Astrocyte (in vitro differentiated cells and primary cell): ENCODE measurements at regions not wholly inside any gene's neighbourhood (a gene's known extent, or its start where the extent isn't known, plus 50 kb on each side); places are given as distances from the start of the nearest gene placed in this dataset.
"Not testable (repeated sequence)": the region's sequence is repeated elsewhere in the genome, so short reads cannot be mapped to it uniquely, and the experiment has no call there.

Source experiments
- DNase-seq: peaks from one replicate; pipeline ENCODE4 v3.0.0-alpha.2; 2010; ENCODE audit warnings: low read depth
- FAIRE-seq: peaks from 2 replicates; lab custom pipeline; 2011; peaks lifted over from hg19 to GRCh38; lab: Jason Lieb, UNC
- H2AFZ ChIP-seq: 2 replicates; pipeline ENCODE4 v1.6.0; 2012; ENCODE audit warnings: low read depth, low read length, inconsistent platforms
- H3K27ac ChIP-seq: 2 replicates; pipeline ENCODE4 v1.5.1; 2011; ENCODE audit warnings: low read depth, low read length, inconsistent platforms
- H3K27me3 ChIP-seq: 2 replicates; pipeline ENCODE4 v1.6.0; 2011; ENCODE audit warnings: low read length, inconsistent platforms; ENCODE audit not compliant: insufficient read depth
- H3K36me3 ChIP-seq: 2 replicates; pipeline ENCODE4 v1.5.1; 2011; ENCODE audit warnings: low read length, inconsistent platforms; ENCODE audit not compliant: insufficient read depth
- H3K4me1 ChIP-seq: 2 replicates; pipeline ENCODE4 v1.5.1; 2011; ENCODE audit warnings: low read length, inconsistent platforms; ENCODE audit not compliant: insufficient read depth
- H3K4me2 ChIP-seq: 2 replicates; pipeline ENCODE4 v1.6.0; 2012; ENCODE audit warnings: low read length, inconsistent platforms
- H3K4me3 ChIP-seq: 2 replicates; pipeline ENCODE4 v1.5.1; 2011; ENCODE audit warnings: low read depth, mild to moderate bottlenecking, low read length, inconsistent platforms; ENCODE audit not compliant: insufficient read depth
- H3K79me2 ChIP-seq: 2 replicates; pipeline ENCODE4 v1.6.0; 2012; ENCODE audit warnings: mild to moderate bottlenecking, low read length, inconsistent platforms; ENCODE audit not compliant: insufficient read depth
- H3K9ac ChIP-seq: 2 replicates; pipeline ENCODE4 v1.6.0; 2012; ENCODE audit warnings: mild to moderate bottlenecking, low read length, inconsistent platforms
- H3K9me3 ChIP-seq: 2 replicates; pipeline ENCODE4 v1.5.1; 2012; ENCODE audit warnings: low read depth, mild to moderate bottlenecking, low read length, inconsistent platforms; ENCODE audit not compliant: insufficient read depth
- H4K20me1 ChIP-seq: 2 replicates; pipeline ENCODE4 v1.6.0; 2012; ENCODE audit warnings: low read length, inconsistent platforms; ENCODE audit not compliant: insufficient read depth
- H3K27ac Mint-ChIP-seq: one replicate; pipeline ENCODE4 v1.8.0; 2021; ENCODE audit warnings: mild to moderate bottlenecking, mixed read lengths; ENCODE audit not compliant: unreplicated experiment
- H3K27me3 Mint-ChIP-seq: one replicate; pipeline ENCODE4 v1.8.0; 2021; ENCODE audit warnings: low read depth, mixed read lengths; ENCODE audit not compliant: unreplicated experiment
- H3K36me3 Mint-ChIP-seq: one replicate; pipeline ENCODE4 v1.8.0; 2021; ENCODE audit warnings: low read depth, mixed read lengths; ENCODE audit not compliant: unreplicated experiment
- H3K4me1 Mint-ChIP-seq: one replicate; pipeline ENCODE4 v1.8.0; 2021; ENCODE audit warnings: low read depth, mixed read lengths; ENCODE audit not compliant: unreplicated experiment
- H3K4me3 Mint-ChIP-seq: one replicate; pipeline ENCODE4 v1.8.0; 2021; ENCODE audit warnings: mild to moderate bottlenecking, moderate library complexity, mixed read lengths; ENCODE audit not compliant: unreplicated experiment
- H3K9me3 Mint-ChIP-seq: one replicate; pipeline ENCODE4 v1.8.0; 2021; ENCODE audit warnings: mild to moderate bottlenecking, mixed read lengths; ENCODE audit not compliant: unreplicated experiment
- CTCF ChIP-seq: IDR thresholded peaks from 2 replicates; pipeline ENCODE4 v1.5.1; 2011; ENCODE audit warnings: low read depth, mild to moderate bottlenecking, inconsistent platforms, low read length, moderate library complexity; ENCODE audit not compliant: insufficient read depth
- EZH2 ChIP-seq: IDR thresholded peaks from 2 replicates; pipeline ENCODE4 v1.6.1; 2012; ENCODE audit warnings: mild to moderate bottlenecking, low read length, inconsistent platforms; ENCODE audit not compliant: insufficient read depth

GRCh38 chr13:81001828-81002385 is 661.0 kb upstream of the SPRY2 start:
- DNase-seq (peak; percentile 5), FAIRE-seq (no peak)
- Histone ChIP-seq H3K27me3 (no peaks in the 10 kb centered on the region), H3K27ac (no peak overlapping the region), H3K4me1 (no peaks in the 10 kb centered on the region), H3K4me2 (no peak overlapping the region), H3K4me3 (no peak overlapping the region), H3K9me3 (peaks cover 3% of the 10 kb centered on the region), H2AFZ (no peak overlapping the region), H3K36me3 (no peaks in the 10 kb centered on the region), H3K9ac (no peak overlapping the region), H3K79me2 (no peaks in the 10 kb centered on the region), H4K20me1 (no peaks in the 10 kb centered on the region)
- Mint-ChIP-seq H3K4me3 (no peak overlapping the region), H3K4me1 (peaks cover 4% of the 10 kb centered on the region), H3K9me3 (peaks cover 3% of the 10 kb centered on the region), H3K27ac (no peak overlapping the region), H3K27me3 (no peaks in the 10 kb centered on the region), H3K36me3 (no peaks in the 10 kb centered on the region)
- TF ChIP-seq CTCF (no peak), EZH2 (no peak)

GRCh38 chr13:80998603-80999002 is 657.7 kb upstream of the SPRY2 start:
- H3K27ac ChIP-seq, H2AFZ ChIP-seq, H3K4me2 ChIP-seq, H3K36me3 Mint-ChIP-seq, H3K27me3 Mint-ChIP-seq, H3K27ac Mint-ChIP-seq, H3K27me3 ChIP-seq, FAIRE-seq, H3K4me1 ChIP-seq, H3K9me3 Mint-ChIP-seq, H4K20me1 ChIP-seq, H3K9ac ChIP-seq, H3K4me1 Mint-ChIP-seq, H3K79me2 ChIP-seq, H3K36me3 ChIP-seq, H3K4me3 Mint-ChIP-seq, H3K9me3 ChIP-seq, H3K4me3 ChIP-seq, DNase-seq: not testable (repeated sequence)

- no peaks in the 10 kb centered on the region for H3K36me3 Mint-ChIP-seq
- Histone ChIP-seq H3K9ac (no peak overlapping the region), H3K79me2 (no peaks in the 10 kb centered on the region), H4K20me1 (no peaks in the 10 kb centered on the region), H3K4me1 (peaks cover 5% of the 10 kb centered on the region), H3K36me3 (no peaks in the 10 kb centered on the region), H3K27me3 (no peaks in the 10 kb centered on the region), H3K27ac (peak overlapping the region; percentile 42), H3K4me2 (peak overlapping the region; percentile 15), H2AFZ (no peak overlapping the region), H3K9me3 (peaks cover 3% of the 10 kb centered on the region), H3K4me3 (no peak overlapping the region)
- TF ChIP-seq EZH2 (no peak), CTCF (no peak)
- DNase-seq (peak; percentile 2), FAIRE-seq (no peak)
- H3K4me1 Mint-ChIP-seq: peaks cover 6% of the 10 kb centered on the region
- H3K27ac Mint-ChIP-seq: peak overlapping the region; percentile 70
- no peaks in the 10 kb centered on the region for H3K27me3 Mint-ChIP-seq
- H3K9me3 Mint-ChIP-seq: peaks cover 8% of the 10 kb centered on the region
- H3K4me3 Mint-ChIP-seq: no peak overlapping the region
These were observed 648.8 kb upstream of the SPRY2 start for GRCh38 chr13:80989747-80990146.
